ENCODE measurements at regions not wholly inside any gene's neighbourhood (a gene's known extent, or its start where the extent isn't known, plus 50 kb on each side); places are given as distances from the start of the nearest gene placed in this dataset.
A peak's percentile ranks its signal among the peaks of the same experiment; 100 is the strongest.

DNA sequence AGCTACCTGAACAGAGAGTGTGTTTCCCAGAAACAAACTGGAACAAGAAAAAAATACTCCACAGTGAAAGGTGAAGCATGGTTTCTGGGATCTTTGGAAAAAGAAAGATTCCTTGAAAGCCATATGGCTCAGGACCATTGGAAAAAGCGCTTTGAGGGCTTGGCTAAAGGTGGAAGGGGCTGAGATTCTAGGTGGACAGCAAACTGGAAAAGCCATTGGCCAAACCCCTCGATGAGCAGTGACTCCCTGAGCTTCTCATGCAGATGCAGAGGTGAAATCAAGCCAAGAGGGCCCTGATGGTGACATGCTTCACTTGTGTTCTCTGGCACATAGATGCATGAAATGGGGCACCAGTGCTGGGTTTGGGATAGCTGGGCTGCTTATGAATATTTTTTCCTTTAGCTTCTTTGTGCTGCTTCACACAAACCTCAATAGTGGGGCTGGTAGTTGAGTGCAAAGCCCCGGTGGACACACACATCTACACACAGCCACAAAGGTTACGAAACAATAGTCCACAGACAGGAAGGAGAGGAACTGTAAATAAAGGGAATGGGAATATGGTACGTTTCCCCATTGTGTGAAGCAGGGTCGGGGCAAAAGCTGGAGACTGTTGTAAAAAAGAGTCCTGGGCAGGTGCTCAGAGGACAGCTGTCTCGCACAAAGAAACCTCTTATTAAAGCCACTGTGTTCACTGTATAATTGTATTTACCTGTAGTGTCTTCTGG is 117.8 kb downstream of the FOXA2 start:
- Histone ChIP-seq H3K4me3 (ENCODE audit: low read depth in 1 of 3, low read length in 3 of 3) (no peak overlapping the region), H3K9ac (ENCODE audit: low read depth in 1 of 2, low read length in 2 of 2) (no peak overlapping the region), H3K4me1 (ENCODE audit: control insufficient read depth in 4 of 4, insufficient read depth in 4 of 4, low read length in 3 of 4) (peaks cover 26 to 66% (median 59%) of the 10 kb centered on the region in 4 donors), H3K27ac (ENCODE audit: low read depth in 1 of 2, low read length in 2 of 2) (peak overlapping the region; percentile 73 to 74), H3K27me3 (ENCODE audit: control insufficient read depth in 4 of 4, insufficient read depth in 4 of 4, low read length in 3 of 4) (no peaks in the 10 kb centered on the region), H3K36me3 (ENCODE audit: control insufficient read depth in 4 of 4, insufficient read depth in 3 of 4, low read depth in 1 of 4, low read length in 3 of 4) (no peaks in the 10 kb centered on the region), H3K9me3 (ENCODE audit: control insufficient read depth in 4 of 4, low read length in 3 of 4) (no peaks in the 10 kb centered on the region)
- WGBS, result 59% methylated on average over 7 of the region's 7 CpGs
- no peak for TF ChIP-seq TAF1 (conservative IDR thresholded peaks at IDR 0.05)
- TF ChIP-seq RAD21 (IDR thresholded peaks at IDR 0.05), result no peak
- TF ChIP-seq FOXA2 (IDR thresholded peaks at IDR 0.05), result no peak
- TF ChIP-seq, protein P1, sequence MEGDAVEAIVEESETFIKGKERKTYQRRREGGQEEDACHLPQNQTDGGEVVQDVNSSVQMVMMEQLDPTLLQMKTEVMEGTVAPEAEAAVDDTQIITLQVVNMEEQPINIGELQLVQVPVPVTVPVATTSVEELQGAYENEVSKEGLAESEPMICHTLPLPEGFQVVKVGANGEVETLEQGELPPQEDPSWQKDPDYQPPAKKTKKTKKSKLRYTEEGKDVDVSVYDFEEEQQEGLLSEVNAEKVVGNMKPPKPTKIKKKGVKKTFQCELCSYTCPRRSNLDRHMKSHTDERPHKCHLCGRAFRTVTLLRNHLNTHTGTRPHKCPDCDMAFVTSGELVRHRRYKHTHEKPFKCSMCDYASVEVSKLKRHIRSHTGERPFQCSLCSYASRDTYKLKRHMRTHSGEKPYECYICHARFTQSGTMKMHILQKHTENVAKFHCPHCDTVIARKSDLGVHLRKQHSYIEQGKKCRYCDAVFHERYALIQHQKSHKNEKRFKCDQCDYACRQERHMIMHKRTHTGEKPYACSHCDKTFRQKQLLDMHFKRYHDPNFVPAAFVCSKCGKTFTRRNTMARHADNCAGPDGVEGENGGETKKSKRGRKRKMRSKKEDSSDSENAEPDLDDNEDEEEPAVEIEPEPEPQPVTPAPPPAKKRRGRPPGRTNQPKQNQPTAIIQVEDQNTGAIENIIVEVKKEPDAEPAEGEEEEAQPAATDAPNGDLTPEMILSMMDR (IDR thresholded peaks at IDR 0.05; ENCODE audit: low read depth, low read length, missing input control), result no peak
- peak; percentile 11 for TF ChIP-seq SP1 (IDR thresholded peaks at IDR 0.05)
- no peak for TF ChIP-seq JUND (IDR thresholded peaks at IDR 0.05)
- DNase-seq (ENCODE audit: low spot score), result no peak

DNA sequence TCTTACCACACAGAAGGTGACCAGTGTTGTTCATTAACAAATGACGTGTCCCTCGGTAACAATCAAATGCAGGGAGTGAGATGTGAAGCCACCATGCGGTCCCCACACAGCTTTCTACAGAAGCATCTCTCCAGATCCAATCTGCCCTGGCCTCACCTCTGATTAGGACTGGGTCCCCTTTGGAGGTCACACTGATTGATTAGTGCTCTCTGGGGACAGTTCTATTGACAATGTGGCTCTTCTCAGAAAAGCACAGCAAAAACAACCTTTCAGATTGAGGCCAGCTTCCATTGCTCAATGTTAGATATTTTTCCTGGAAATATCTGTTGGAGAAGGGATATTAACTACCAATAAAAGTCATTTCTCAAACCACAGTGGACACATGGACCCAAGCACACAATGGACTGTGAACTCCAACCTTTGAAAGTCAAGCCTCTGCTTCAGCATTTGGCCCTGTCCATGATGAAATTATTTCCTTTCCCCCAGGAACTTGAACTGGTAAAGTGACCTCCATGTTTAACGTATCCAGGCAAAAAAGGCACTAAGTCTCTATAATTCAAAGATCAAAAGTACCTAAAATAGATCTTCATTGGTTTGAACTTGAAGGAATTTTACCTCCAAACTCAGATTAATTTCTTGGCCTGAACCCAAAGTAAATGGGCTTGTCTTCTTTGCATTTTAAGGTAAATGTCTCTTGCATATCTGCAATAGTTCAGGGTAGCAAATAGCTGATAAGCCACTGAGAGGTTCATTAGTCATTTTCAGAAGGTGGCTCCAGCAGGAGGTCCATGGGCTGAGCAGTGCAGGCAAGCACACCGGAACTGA is 118.5 kb downstream of the FOXA2 start:
- no peak for DNase-seq (ENCODE audit: low spot score)
- H3K27ac ChIP-seq (ENCODE audit: low read depth in 1 of 2, low read length in 2 of 2), result peak overlapping the region; percentile 73 to 74
- WGBS, result 39% methylated on average over 5 of the region's 5 CpGs
- peak in 1 of 2 donors; percentile 52 for TF ChIP-seq GABPA (IDR thresholded peaks at IDR 0.05 in 1 of 2, conservative IDR thresholded peaks at IDR 0.05 in 1 of 2)
- no peak for TF ChIP-seq TAF1 (conservative IDR thresholded peaks at IDR 0.05)
- peak; percentile 99 to 100 for TF ChIP-seq HNF4A (conservative IDR thresholded peaks at IDR 0.05)
- TF ChIP-seq HNF4G (IDR thresholded peaks at IDR 0.05), result peak; percentile 98
- TF ChIP-seq, protein P2, sequence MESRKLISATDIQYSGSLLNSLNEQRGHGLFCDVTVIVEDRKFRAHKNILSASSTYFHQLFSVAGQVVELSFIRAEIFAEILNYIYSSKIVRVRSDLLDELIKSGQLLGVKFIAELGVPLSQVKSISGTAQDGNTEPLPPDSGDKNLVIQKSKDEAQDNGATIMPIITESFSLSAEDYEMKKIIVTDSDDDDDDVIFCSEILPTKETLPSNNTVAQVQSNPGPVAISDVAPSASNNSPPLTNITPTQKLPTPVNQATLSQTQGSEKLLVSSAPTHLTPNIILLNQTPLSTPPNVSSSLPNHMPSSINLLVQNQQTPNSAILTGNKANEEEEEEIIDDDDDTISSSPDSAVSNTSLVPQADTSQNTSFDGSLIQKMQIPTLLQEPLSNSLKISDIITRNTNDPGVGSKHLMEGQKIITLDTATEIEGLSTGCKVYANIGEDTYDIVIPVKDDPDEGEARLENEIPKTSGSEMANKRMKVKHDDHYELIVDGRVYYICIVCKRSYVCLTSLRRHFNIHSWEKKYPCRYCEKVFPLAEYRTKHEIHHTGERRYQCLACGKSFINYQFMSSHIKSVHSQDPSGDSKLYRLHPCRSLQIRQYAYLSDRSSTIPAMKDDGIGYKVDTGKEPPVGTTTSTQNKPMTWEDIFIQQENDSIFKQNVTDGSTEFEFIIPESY (IDR thresholded peaks at IDR 0.05), result peak; percentile 92
- peak; percentile 89 for TF ChIP-seq FOXA1 (IDR thresholded peaks at IDR 0.05)
- peak; percentile 99 for TF ChIP-seq SP1 (IDR thresholded peaks at IDR 0.05)
- peak in 1 of 2 donors; percentile 93 for TF ChIP-seq EGR1 (IDR thresholded peaks at IDR 0.05; ENCODE audit: low read depth in 2 of 2)
- TF ChIP-seq, protein P3, sequence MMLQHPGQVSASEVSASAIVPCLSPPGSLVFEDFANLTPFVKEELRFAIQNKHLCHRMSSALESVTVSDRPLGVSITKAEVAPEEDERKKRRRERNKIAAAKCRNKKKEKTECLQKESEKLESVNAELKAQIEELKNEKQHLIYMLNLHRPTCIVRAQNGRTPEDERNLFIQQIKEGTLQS (IDR thresholded peaks at IDR 0.05), result peak; percentile 93
- TF ChIP-seq NR2F2 (IDR thresholded peaks at IDR 0.05), result peak; percentile 92
- peak; percentile 62 to 76 for TF ChIP-seq RAD21 (IDR thresholded peaks at IDR 0.05)
- TF ChIP-seq, protein P4, sequence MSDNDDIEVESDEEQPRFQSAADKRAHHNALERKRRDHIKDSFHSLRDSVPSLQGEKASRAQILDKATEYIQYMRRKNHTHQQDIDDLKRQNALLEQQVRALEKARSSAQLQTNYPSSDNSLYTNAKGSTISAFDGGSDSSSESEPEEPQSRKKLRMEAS (IDR thresholded peaks at IDR 0.05), result peak; percentile 99
- TF ChIP-seq, protein P5, sequence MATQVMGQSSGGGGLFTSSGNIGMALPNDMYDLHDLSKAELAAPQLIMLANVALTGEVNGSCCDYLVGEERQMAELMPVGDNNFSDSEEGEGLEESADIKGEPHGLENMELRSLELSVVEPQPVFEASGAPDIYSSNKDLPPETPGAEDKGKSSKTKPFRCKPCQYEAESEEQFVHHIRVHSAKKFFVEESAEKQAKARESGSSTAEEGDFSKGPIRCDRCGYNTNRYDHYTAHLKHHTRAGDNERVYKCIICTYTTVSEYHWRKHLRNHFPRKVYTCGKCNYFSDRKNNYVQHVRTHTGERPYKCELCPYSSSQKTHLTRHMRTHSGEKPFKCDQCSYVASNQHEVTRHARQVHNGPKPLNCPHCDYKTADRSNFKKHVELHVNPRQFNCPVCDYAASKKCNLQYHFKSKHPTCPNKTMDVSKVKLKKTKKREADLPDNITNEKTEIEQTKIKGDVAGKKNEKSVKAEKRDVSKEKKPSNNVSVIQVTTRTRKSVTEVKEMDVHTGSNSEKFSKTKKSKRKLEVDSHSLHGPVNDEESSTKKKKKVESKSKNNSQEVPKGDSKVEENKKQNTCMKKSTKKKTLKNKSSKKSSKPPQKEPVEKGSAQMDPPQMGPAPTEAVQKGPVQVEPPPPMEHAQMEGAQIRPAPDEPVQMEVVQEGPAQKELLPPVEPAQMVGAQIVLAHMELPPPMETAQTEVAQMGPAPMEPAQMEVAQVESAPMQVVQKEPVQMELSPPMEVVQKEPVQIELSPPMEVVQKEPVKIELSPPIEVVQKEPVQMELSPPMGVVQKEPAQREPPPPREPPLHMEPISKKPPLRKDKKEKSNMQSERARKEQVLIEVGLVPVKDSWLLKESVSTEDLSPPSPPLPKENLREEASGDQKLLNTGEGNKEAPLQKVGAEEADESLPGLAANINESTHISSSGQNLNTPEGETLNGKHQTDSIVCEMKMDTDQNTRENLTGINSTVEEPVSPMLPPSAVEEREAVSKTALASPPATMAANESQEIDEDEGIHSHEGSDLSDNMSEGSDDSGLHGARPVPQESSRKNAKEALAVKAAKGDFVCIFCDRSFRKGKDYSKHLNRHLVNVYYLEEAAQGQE (IDR thresholded peaks at IDR 0.05), result peak; percentile 86
- TF ChIP-seq, protein P1 (IDR thresholded peaks at IDR 0.05; ENCODE audit: low read depth, low read length, missing input control), result no peak
- TF ChIP-seq RXRA (IDR thresholded peaks at IDR 0.05), result peak; percentile 99
- TF ChIP-seq JUND (IDR thresholded peaks at IDR 0.05), result peak; percentile 93 to 96
- peak; percentile 89 for TF ChIP-seq FOXA2 (IDR thresholded peaks at IDR 0.05)
- peak; percentile 91 for TF ChIP-seq YY1 (IDR thresholded peaks at IDR 0.05)
- H3K9ac ChIP-seq (ENCODE audit: low read depth in 1 of 2, low read length in 2 of 2), result no peak overlapping the region
- no peaks in the 10 kb centered on the region for H3K36me3 ChIP-seq (ENCODE audit: control insufficient read depth in 4 of 4, insufficient read depth in 3 of 4, low read depth in 1 of 4, low read length in 3 of 4)
- peaks cover 25 to 68% (median 59%) of the 10 kb centered on the region in 4 donors for H3K4me1 ChIP-seq (ENCODE audit: control insufficient read depth in 4 of 4, insufficient read depth in 4 of 4, low read length in 3 of 4)
- no peaks in the 10 kb centered on the region for H3K9me3 ChIP-seq (ENCODE audit: control insufficient read depth in 4 of 4, low read length in 3 of 4)
- no peaks in the 10 kb centered on the region for H3K27me3 ChIP-seq (ENCODE audit: control insufficient read depth in 4 of 4, insufficient read depth in 4 of 4, low read length in 3 of 4)
- H3K4me3 ChIP-seq (ENCODE audit: low read depth in 1 of 3, low read length in 3 of 3), result no peak overlapping the region

Data from liver (tissue), 8 donors.